ENCODE measurements at regions not wholly inside any gene's neighbourhood (a gene's known extent, or its start where the extent isn't known, plus 50 kb on each side); places are given as distances from the start of the nearest gene placed in this dataset.

DNA sequence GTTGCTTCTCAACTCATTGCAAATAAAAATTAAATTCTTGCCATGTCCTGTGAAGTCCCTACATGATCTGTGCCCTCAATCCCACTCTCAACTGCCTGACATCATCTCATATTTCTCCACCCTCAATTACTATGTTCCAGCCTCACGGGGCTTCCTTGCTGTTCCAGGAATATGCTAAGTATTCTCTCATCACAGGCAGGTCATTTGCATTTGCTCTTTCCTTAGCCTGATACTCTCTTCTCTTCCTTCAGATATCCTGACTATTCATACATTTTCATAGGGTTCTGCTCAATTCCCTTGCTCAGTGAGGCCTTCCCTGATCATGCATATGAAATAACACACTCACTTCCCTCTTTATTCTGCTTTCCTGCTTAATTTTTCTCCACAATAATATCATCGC, 135.1 kb upstream of the DAB2 start:
- no peak overlapping the region for H3K4me3 Mint-ChIP-seq
- H3K27me3 Mint-ChIP-seq (ENCODE audit: low read depth), result no peaks in the 10 kb centered on the region
- no peak overlapping the region for H3K27ac Mint-ChIP-seq
- no peaks in the 10 kb centered on the region for H3K4me1 Mint-ChIP-seq
- DNase-seq (ENCODE audit: low spot score in 2 of 2, unreplicated experiment in 2 of 2), result no peak
- TF ChIP-seq, protein P1, sequence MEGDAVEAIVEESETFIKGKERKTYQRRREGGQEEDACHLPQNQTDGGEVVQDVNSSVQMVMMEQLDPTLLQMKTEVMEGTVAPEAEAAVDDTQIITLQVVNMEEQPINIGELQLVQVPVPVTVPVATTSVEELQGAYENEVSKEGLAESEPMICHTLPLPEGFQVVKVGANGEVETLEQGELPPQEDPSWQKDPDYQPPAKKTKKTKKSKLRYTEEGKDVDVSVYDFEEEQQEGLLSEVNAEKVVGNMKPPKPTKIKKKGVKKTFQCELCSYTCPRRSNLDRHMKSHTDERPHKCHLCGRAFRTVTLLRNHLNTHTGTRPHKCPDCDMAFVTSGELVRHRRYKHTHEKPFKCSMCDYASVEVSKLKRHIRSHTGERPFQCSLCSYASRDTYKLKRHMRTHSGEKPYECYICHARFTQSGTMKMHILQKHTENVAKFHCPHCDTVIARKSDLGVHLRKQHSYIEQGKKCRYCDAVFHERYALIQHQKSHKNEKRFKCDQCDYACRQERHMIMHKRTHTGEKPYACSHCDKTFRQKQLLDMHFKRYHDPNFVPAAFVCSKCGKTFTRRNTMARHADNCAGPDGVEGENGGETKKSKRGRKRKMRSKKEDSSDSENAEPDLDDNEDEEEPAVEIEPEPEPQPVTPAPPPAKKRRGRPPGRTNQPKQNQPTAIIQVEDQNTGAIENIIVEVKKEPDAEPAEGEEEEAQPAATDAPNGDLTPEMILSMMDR (IDR thresholded peaks at IDR 0.05; ENCODE audit: unreplicated experiment), result no peak
- peaks cover 3% of the 10 kb centered on the region for H3K9me3 Mint-ChIP-seq
- H3K36me3 Mint-ChIP-seq, result no peaks in the 10 kb centered on the region

DNA sequence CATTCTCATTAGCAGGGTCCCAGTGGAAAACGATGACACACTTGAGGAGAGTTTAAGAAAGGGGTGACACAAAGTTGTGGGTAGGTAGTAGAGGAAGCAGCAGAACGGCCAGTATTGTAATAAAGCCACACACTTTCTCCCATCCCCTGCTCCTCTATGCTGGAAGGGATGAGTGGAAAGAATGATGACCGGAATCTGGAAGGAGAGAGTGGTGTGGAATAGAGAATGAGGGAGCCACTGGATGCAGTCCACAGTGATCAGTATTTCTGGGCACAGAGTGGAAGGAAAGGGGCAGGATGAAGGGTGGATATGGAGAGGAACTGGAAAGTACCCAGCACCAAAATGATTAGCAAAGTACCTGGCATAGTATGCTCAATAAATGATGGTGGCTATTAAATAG, 133.8 kb upstream of the DAB2 start:
- no peak for DNase-seq (ENCODE audit: low spot score in 2 of 2, unreplicated experiment in 2 of 2)
- no peak overlapping the region for H3K27ac Mint-ChIP-seq
- TF ChIP-seq, protein P1 (IDR thresholded peaks at IDR 0.05; ENCODE audit: unreplicated experiment), result no peak
- no peaks in the 10 kb centered on the region for H3K4me1 Mint-ChIP-seq
- peaks cover 3% of the 10 kb centered on the region for H3K9me3 Mint-ChIP-seq
- no peak overlapping the region for H3K4me3 Mint-ChIP-seq
- H3K27me3 Mint-ChIP-seq (ENCODE audit: low read depth), result no peaks in the 10 kb centered on the region
- H3K36me3 Mint-ChIP-seq, result no peaks in the 10 kb centered on the region

DNA sequence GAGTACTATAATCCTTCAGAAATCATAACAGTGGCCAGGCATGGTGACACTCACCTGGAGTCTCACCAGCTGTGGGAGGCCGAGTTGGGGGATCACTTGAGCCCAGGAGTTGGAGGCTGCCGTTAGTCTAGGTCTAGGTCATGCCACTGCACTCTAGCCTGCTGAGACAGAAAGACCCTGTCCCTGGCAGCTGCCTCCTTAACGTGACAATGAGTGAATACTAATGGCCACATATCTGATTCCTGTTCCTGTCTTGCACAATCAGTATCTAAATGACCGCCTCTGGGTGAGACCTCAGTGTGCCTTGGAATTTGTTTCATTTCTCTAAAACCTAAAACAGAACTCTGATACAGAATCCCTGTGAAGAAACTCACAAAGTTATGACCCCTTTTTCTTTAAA, 131.0 kb upstream of the DAB2 start:
- Mint-ChIP-seq H3K36me3 (no peaks in the 10 kb centered on the region), H3K27ac (no peak overlapping the region), H3K4me1 (no peaks in the 10 kb centered on the region), H3K9me3 (peaks cover 3% of the 10 kb centered on the region), H3K4me3 (no peak overlapping the region), H3K27me3 (ENCODE audit: low read depth) (no peaks in the 10 kb centered on the region)
- TF ChIP-seq, protein P1 (IDR thresholded peaks at IDR 0.05; ENCODE audit: unreplicated experiment), result no peak
- DNase-seq (ENCODE audit: low spot score in 2 of 2, unreplicated experiment in 2 of 2), result no peak

DNA sequence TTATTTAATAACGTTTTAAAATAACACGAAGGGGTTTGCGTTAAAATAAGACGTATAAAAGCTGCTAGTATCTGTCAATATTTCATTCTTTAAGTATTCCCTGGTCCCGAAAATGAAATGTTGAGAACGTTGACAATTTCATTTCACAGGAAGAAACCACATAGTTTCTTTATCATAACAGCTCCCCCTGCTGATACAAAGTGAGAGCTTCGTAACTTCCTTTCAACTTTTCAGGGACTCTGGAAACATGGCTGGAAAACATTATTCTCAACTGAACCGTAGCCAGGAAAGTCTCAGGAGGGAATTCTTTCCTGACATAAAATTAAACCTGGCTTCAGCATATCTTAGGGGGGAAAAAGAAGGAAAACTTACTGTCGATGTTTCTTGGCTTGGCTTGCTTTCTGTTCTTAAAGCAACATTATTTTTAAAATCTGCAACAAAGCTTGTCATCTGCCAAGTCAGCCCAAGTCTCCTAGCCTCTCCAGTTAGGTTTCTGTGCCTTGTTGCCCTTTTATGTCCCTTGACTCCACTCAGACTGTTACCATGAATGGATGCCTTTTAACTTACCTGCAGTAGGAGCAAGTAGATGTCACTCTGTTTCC, 122.9 kb upstream of the DAB2 start:
- no peaks in the 10 kb centered on the region for H3K27me3 Mint-ChIP-seq (ENCODE audit: low read depth)
- H3K27ac Mint-ChIP-seq, result peak overlapping the region; percentile 37
- DNase-seq (ENCODE audit: low spot score in 2 of 2, unreplicated experiment in 2 of 2), result no peak
- no peak overlapping the region for H3K4me3 Mint-ChIP-seq
- peaks cover 1% of the 10 kb centered on the region for H3K36me3 Mint-ChIP-seq
- TF ChIP-seq, protein P1 (IDR thresholded peaks at IDR 0.05; ENCODE audit: unreplicated experiment), result peak; percentile 62
- peaks cover 6% of the 10 kb centered on the region for H3K9me3 Mint-ChIP-seq
- H3K4me1 Mint-ChIP-seq, result peaks cover 31% of the 10 kb centered on the region

DNA sequence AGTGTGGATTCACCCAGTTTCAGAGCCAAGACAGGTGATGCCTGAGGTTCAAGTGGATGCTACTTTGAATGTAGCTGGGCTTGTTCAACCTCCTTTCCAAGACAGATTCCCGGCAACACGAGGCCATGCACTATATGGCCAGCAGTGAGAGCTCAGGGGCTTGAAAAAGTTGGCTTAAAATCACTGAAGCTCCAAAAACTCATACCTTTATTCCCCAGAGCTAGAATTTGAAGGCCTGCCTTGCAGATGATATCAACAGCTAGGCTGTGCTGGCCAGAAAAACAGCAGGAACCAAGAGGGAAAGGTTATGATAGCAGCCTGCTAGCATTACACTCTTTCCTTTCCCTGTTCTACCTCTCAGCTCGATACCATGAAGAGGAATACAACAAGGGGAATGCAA, 120.2 kb upstream of the DAB2 start:
- DNase-seq (ENCODE audit: low spot score in 2 of 2, unreplicated experiment in 2 of 2), result no peak
- Mint-ChIP-seq H3K4me3 (no peak overlapping the region), H3K4me1 (peaks cover 37% of the 10 kb centered on the region), H3K36me3 (no peaks in the 10 kb centered on the region), H3K27me3 (ENCODE audit: low read depth) (no peaks in the 10 kb centered on the region), H3K9me3 (no peaks in the 10 kb centered on the region), H3K27ac (no peak overlapping the region)
- TF ChIP-seq, protein P1 (IDR thresholded peaks at IDR 0.05; ENCODE audit: unreplicated experiment), result no peak

DNA sequence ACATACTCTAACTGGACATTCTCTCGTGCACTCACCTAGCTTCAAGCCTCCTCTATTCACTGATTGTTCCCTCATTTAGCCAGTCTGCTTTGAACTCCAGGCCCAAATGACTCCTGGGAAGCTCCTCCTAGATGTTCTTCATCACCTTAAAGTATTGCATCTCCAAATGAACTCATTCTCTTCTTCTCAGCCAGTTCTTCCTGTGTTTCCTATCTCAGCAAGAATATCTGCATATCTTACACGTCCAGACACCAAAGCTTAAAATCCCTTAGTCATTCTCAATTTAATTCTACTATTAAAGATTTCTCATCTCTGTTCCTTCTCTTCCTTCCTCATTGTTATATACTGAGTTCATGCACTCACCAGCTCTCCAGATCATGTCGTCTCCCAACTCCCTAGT, 118.6 kb upstream of the DAB2 start:
- H3K4me1 Mint-ChIP-seq, result peaks cover 32% of the 10 kb centered on the region
- DNase-seq (ENCODE audit: low spot score in 2 of 2, unreplicated experiment in 2 of 2), result no peak
- no peaks in the 10 kb centered on the region for H3K27me3 Mint-ChIP-seq (ENCODE audit: low read depth)
- no peak overlapping the region for H3K27ac Mint-ChIP-seq
- no peaks in the 10 kb centered on the region for H3K9me3 Mint-ChIP-seq
- no peak overlapping the region for H3K4me3 Mint-ChIP-seq
- no peaks in the 10 kb centered on the region for H3K36me3 Mint-ChIP-seq
- TF ChIP-seq, protein P1 (IDR thresholded peaks at IDR 0.05; ENCODE audit: unreplicated experiment), result no peak

All from mesothelial cell of epicardium (in vitro differentiated cells).